ENCODE measurements at regions not wholly inside any gene's neighbourhood (a gene's known extent, or its start where the extent isn't known, plus 50 kb on each side); places are given as distances from the start of the nearest gene placed in this dataset.

- no peak overlapping the region for H3K4me3 ChIP-seq (ENCODE audit: low read depth, low read length)
- ChIA-PET POLR2A (no interaction called here), CTCF (interaction anchor here (1.2 to 1.3 kb wide), 2 partner anchors 13 to 233 kb away, joined by 3 read pairs; no protein-coding TSS in a partner anchor)
- DNase-seq (ENCODE audit: low read depth, low spot score): no peak
- no peak for TF ChIP-seq CTCF (IDR thresholded peaks at IDR 0.05; ENCODE audit: insufficient read depth, low read length, missing control alignments)
Observed at GRCh38 chr3:187980861-187981260, 173.1 kb upstream of the LPP start.

- DNase-seq (ENCODE audit: low read depth, low spot score): no peak
- no peak overlapping the region for H3K4me3 ChIP-seq (ENCODE audit: low read depth, low read length)
- POLR2A ChIA-PET: no interaction called here
- CTCF ChIA-PET: no interaction called here
- no peak for TF ChIP-seq CTCF (IDR thresholded peaks at IDR 0.05; ENCODE audit: insufficient read depth, low read length, missing control alignments)
Observed at GRCh38 chr3:187982142-187982541, 171.8 kb upstream of the LPP start.

GRCh38 chr3:187983484-187984124, 170.4 kb upstream of the LPP start:
- no peak for DNase-seq (ENCODE audit: low read depth, low spot score)
- TF ChIP-seq CTCF (IDR thresholded peaks at IDR 0.05; ENCODE audit: insufficient read depth, low read length, missing control alignments): no peak
- CTCF ChIA-PET: interaction anchor here (0.7 to 1.1 kb wide), 3 partner anchors 13 to 542 kb away, joined by 3 read pairs; no protein-coding TSS in a partner anchor
- H3K4me3 ChIP-seq (ENCODE audit: low read depth, low read length): no peak overlapping the region
- POLR2A ChIA-PET: no interaction called here

- DNase-seq (ENCODE audit: low read depth, low spot score): no peak
- TF ChIP-seq CTCF (IDR thresholded peaks at IDR 0.05; ENCODE audit: insufficient read depth, low read length, missing control alignments): no peak
- ChIA-PET POLR2A (interaction anchor here (1.1 kb wide), 1 partner anchor 30 kb away, joined by 3 read pairs; no protein-coding TSS in a partner anchor), CTCF (interaction anchor here (0.9 to 1.6 kb wide), 7 partner anchors 8 to 245 kb away, joined by 3 to 8 read pairs (median 4); no protein-coding TSS in a partner anchor)
- no peak overlapping the region for H3K4me3 ChIP-seq (ENCODE audit: low read depth, low read length)
Observed at GRCh38 chr3:187985647-187986046, 168.3 kb upstream of the LPP start.

- no peak for TF ChIP-seq CTCF (IDR thresholded peaks at IDR 0.05; ENCODE audit: insufficient read depth, low read length, missing control alignments)
- POLR2A ChIA-PET: interaction anchor here (0.6 to 1.1 kb wide), 3 partner anchors 11 to 241 kb away, joined by 3 read pairs; partner anchors contain the start of gene BCL6
- CTCF ChIA-PET: interaction anchor here (0.9 to 1.6 kb wide), 5 partner anchors 9 to 69 kb away, joined by 3 to 8 read pairs (median 4); no protein-coding TSS in a partner anchor
- peak; percentile 69 for DNase-seq (ENCODE audit: low read depth, low spot score)
- no peak overlapping the region for H3K4me3 ChIP-seq (ENCODE audit: low read depth, low read length)
Observed at GRCh38 chr3:187986514-187986934, 167.4 kb upstream of the LPP start.

GRCh38 chr3:187987187-187987586, 166.8 kb upstream of the LPP start:
- TF ChIP-seq CTCF (IDR thresholded peaks at IDR 0.05; ENCODE audit: insufficient read depth, low read length, missing control alignments): no peak
- CTCF ChIA-PET: interaction anchor here (1.5 to 1.6 kb wide), 2 partner anchors 12 to 31 kb away, joined by 4 to 8 read pairs; no protein-coding TSS in a partner anchor
- DNase-seq (ENCODE audit: low read depth, low spot score): no peak
- H3K4me3 ChIP-seq (ENCODE audit: low read depth, low read length): no peak overlapping the region
- POLR2A ChIA-PET: no interaction called here
